ENCODE measurements at regions not wholly inside any gene's neighbourhood (a gene's known extent, or its start where the extent isn't known, plus 50 kb on each side); places are given as distances from the start of the nearest gene placed in this dataset.

- Histone ChIP-seq H3K27ac (no peak overlapping the region), H3K4me1 (ENCODE audit: insufficient read depth) (no peaks in the 10 kb centered on the region), H3K4me3 (no peak overlapping the region), H3K9me3 (no peaks in the 10 kb centered on the region), H3K36me3 (no peaks in the 10 kb centered on the region), H3K27me3 (no peaks in the 10 kb centered on the region)
- 63 to 69% (median 68%) methylated on average over 4 of the region's 4 CpGs for WGBS, 3 donors
- TF ChIP-seq EP300 (IDR thresholded peaks at IDR 0.05) (no peak), CTCF (IDR thresholded peaks at IDR 0.05) (no peak), POLR2A (IDR thresholded peaks at IDR 0.05) (no peak)
- no peak for DNase-seq
- intact Hi-C loops (cut with DNase I): loop anchor here in 1 of 4 donors (5.0 kb wide), 1 partner anchor 703 kb away; no protein-coding TSS in a partner anchor
Measured at GRCh38 chr1:76705560-76705959, 161.7 kb upstream of the ST6GALNAC5 start.

- intact Hi-C loops (cut with DNase I): no loop called here
- H3K36me3 ChIP-seq: no peaks in the 10 kb centered on the region
- H3K4me3 ChIP-seq: no peak overlapping the region
- TF ChIP-seq CTCF (IDR thresholded peaks at IDR 0.05) (no peak), POLR2A (IDR thresholded peaks at IDR 0.05) (no peak), EP300 (IDR thresholded peaks at IDR 0.05) (no peak)
- DNase-seq: no peak
- H3K27me3 ChIP-seq: no peaks in the 10 kb centered on the region
- H3K27ac ChIP-seq: no peak overlapping the region
- 66 to 79% (median 77%) methylated on average over 2 of the region's 2 CpGs for WGBS, 3 donors
- H3K9me3 ChIP-seq: no peaks in the 10 kb centered on the region
- H3K4me1 ChIP-seq (ENCODE audit: insufficient read depth): no peaks in the 10 kb centered on the region
Measured at GRCh38 chr1:76713535-76713934, 153.7 kb upstream of the ST6GALNAC5 start.

GRCh38 chr1:76715474-76715873 is 151.8 kb upstream of the ST6GALNAC5 start:
- DNase-seq: no peak
- no peaks in the 10 kb centered on the region for H3K4me1 ChIP-seq (ENCODE audit: insufficient read depth)
- H3K4me3 ChIP-seq: no peak overlapping the region
- intact Hi-C loops (cut with DNase I): no loop called here
- H3K27me3 ChIP-seq: no peaks in the 10 kb centered on the region
- no peaks in the 10 kb centered on the region for H3K9me3 ChIP-seq
- no peak overlapping the region for H3K27ac ChIP-seq
- TF ChIP-seq CTCF (IDR thresholded peaks at IDR 0.05): no peak
- no peak for TF ChIP-seq POLR2A (IDR thresholded peaks at IDR 0.05)
- no peak for TF ChIP-seq EP300 (IDR thresholded peaks at IDR 0.05)
- no peaks in the 10 kb centered on the region for H3K36me3 ChIP-seq
- WGBS, 3 donors: 77 to 89% (median 83%) methylated on average over 1 of the region's 1 CpG

GRCh38 chr1:76723949-76724348 is 143.3 kb upstream of the ST6GALNAC5 start:
- Histone ChIP-seq H3K27me3 (no peaks in the 10 kb centered on the region), H3K27ac (no peak overlapping the region), H3K4me1 (ENCODE audit: insufficient read depth) (no peaks in the 10 kb centered on the region), H3K9me3 (no peaks in the 10 kb centered on the region), H3K4me3 (no peak overlapping the region), H3K36me3 (no peaks in the 10 kb centered on the region)
- DNase-seq: no peak
- no peak for TF ChIP-seq POLR2A (IDR thresholded peaks at IDR 0.05)
- intact Hi-C loops (cut with DNase I): no loop called here

- H3K36me3 ChIP-seq: no peaks in the 10 kb centered on the region
- no peak for DNase-seq
- H3K27ac ChIP-seq: no peak overlapping the region
- H3K9me3 ChIP-seq: no peaks in the 10 kb centered on the region
- H3K27me3 ChIP-seq: no peaks in the 10 kb centered on the region
- TF ChIP-seq EP300 (IDR thresholded peaks at IDR 0.05) (no peak), CTCF (IDR thresholded peaks at IDR 0.05) (no peak), POLR2A (IDR thresholded peaks at IDR 0.05) (no peak)
- 91 to 96% (median 92%) methylated on average over 3 of the region's 3 CpGs for WGBS, 3 donors
- intact Hi-C loops (cut with DNase I): loop anchor here in 1 of 4 donors (5.0 kb wide), 1 partner anchor 263 kb away; no protein-coding TSS in a partner anchor
- no peak overlapping the region for H3K4me3 ChIP-seq
- no peaks in the 10 kb centered on the region for H3K4me1 ChIP-seq (ENCODE audit: insufficient read depth)
Measured at GRCh38 chr1:76724816-76725215, 142.5 kb upstream of the ST6GALNAC5 start.
